ENCODE measurements at regions not wholly inside any gene's neighbourhood (a gene's known extent, or its start where the extent isn't known, plus 50 kb on each side); places are given as distances from the start of the nearest gene placed in this dataset.

- DNase-seq, result no peak
Observed at GRCh38 chr4:160877087-160877790, 1286.6 kb downstream of the FSTL5 start.

GRCh38 chr4:160880180-160880579 is 1283.6 kb downstream of the FSTL5 start:
- DNase-seq, result no peak

GRCh38 chr4:160887668-160888067 is 1276.1 kb downstream of the FSTL5 start:
- DNase-seq, result no peak

- DNase-seq, result no peak
Observed at GRCh38 chr4:160894128-160894527, 1269.7 kb downstream of the FSTL5 start.

GRCh38 chr4:160894809-160895208 is 1269.0 kb downstream of the FSTL5 start:
- no peak for DNase-seq

- no peak for DNase-seq
Observed at GRCh38 chr4:160927311-160927710, 1236.5 kb downstream of the FSTL5 start.

GRCh38 chr4:160928482-160928881 is 1235.3 kb downstream of the FSTL5 start:
- no peak for DNase-seq

GRCh38 chr4:160947653-160948052 is 1216.1 kb downstream of the FSTL5 start:
- no peak for DNase-seq

- no peak for DNase-seq
Observed at GRCh38 chr4:160956875-160957274, 1206.9 kb downstream of the FSTL5 start.

- DNase-seq, result no peak
Observed at GRCh38 chr4:160969925-160970324, 1193.9 kb downstream of the FSTL5 start.

GRCh38 chr4:160980091-160980490 is 1183.7 kb downstream of the FSTL5 start:
- DNase-seq, result no peak

- DNase-seq, result no peak
Observed at GRCh38 chr4:160981083-160981482, 1182.7 kb downstream of the FSTL5 start.

GRCh38 chr4:160983035-160983434 is 1180.8 kb downstream of the FSTL5 start:
- no peak for DNase-seq

- no peak for DNase-seq
Observed at GRCh38 chr4:161002386-161002785, 1161.4 kb downstream of the FSTL5 start.

- no peak for DNase-seq
Observed at GRCh38 chr4:161003418-161004057, 1160.3 kb downstream of the FSTL5 start.

- DNase-seq, result no peak
Observed at GRCh38 chr4:161005746-161006145, 1158.1 kb downstream of the FSTL5 start.

GRCh38 chr4:161008527-161008926 is 1155.3 kb downstream of the FSTL5 start:
- no peak for DNase-seq

GRCh38 chr4:161010227-161010626 is 1153.6 kb downstream of the FSTL5 start:
- DNase-seq, result no peak
